WTC11 (cell line): ENCODE measurements at regions not wholly inside any gene's neighbourhood (a gene's known extent, or its start where the extent isn't known, plus 50 kb on each side); places are given as distances from the start of the nearest gene placed in this dataset.

Source experiments
- ATAC-seq: fragments of 200-7000 bp; cut with Tn5 transposase; 2 replicates; pipeline ENCODE4 v1.10.0; 2021; ENCODE audit warnings: mild to moderate bottlenecking, moderate library complexity
- CTCF ChIA-PET: fragments of 300-600 bp; sonication (Branson Sonifier 250); formaldehyde crosslinking; loops from one replicate; lab custom pipeline; 2021; ENCODE audit warnings: antibody characterized with exemption; lab: Charles Lee
- POLR2A ChIA-PET: fragments of 350-600 bp; sonication (Branson Sonifier 250); formaldehyde crosslinking; loops from one replicate; lab custom pipeline; 2021; ENCODE audit warnings: antibody characterized with exemption; lab: Charles Lee
- DNase-seq: peaks from one replicate; pipeline ENCODE4 v3.0.0; 2021; ENCODE audit warnings: low spot score
- H3K27ac Mint-ChIP-seq: 2 replicates; pipeline ENCODE4 v1.8.0; 2021; ENCODE audit warnings: mixed read lengths
- H3K27me3 Mint-ChIP-seq: 2 replicates; pipeline ENCODE4 v1.8.0; 2021; ENCODE audit warnings: low read depth, mild to moderate bottlenecking, moderate library complexity, mixed read lengths
- H3K36me3 Mint-ChIP-seq: 2 replicates; pipeline ENCODE4 v1.8.0; 2021; ENCODE audit warnings: mixed read lengths
- H3K4me1 Mint-ChIP-seq: 2 replicates; pipeline ENCODE4 v1.8.0; 2022; ENCODE audit warnings: mixed read lengths
- H3K4me3 Mint-ChIP-seq: 2 replicates; pipeline ENCODE4 v1.8.0; 2021; ENCODE audit warnings: mild to moderate bottlenecking, moderate library complexity, mixed read lengths
- H3K9me3 Mint-ChIP-seq: 2 replicates; pipeline ENCODE4 v1.8.0; 2021; ENCODE audit warnings: mixed read lengths
- CREM ChIP-seq: sonication (generic); formaldehyde crosslinking; IDR thresholded peaks from 2 replicates; pipeline ENCODE4 v1.8.1; 2022; ENCODE audit warnings: mild to moderate bottlenecking, missing genetic modification reagents, moderate library complexity
- HMGA2 ChIP-seq: fragments of 250-450 bp; sonication (Bioruptor Pico); IDR thresholded peaks from 2 replicates; pipeline ENCODE4 v1.4.0; 2021; ENCODE audit warnings: mild to moderate bottlenecking, moderate library complexity
- MLX ChIP-seq: sonication (generic); formaldehyde crosslinking; IDR thresholded peaks from 2 replicates; pipeline ENCODE4 v1.8.1; 2023; ENCODE audit warnings: mild to moderate bottlenecking, missing genetic modification reagents, moderate library complexity
- NFE2L1 ChIP-seq: sonication (generic); formaldehyde crosslinking; IDR thresholded peaks from 2 replicates; pipeline ENCODE4 v1.8.1; 2023; ENCODE audit warnings: missing genetic modification reagents
- OVOL2 ChIP-seq: fragments of 250-450 bp; sonication (Bioruptor Pico); IDR thresholded peaks from 2 replicates; pipeline ENCODE4 v1.9.0; 2021; ENCODE audit warnings: mild to moderate bottlenecking, borderline replicate concordance
- SMAD3 ChIP-seq: sonication (generic); formaldehyde crosslinking; IDR thresholded peaks from 2 replicates; pipeline ENCODE4 v1.8.0; 2022; ENCODE audit warnings: missing genetic modification reagents, mild to moderate bottlenecking, borderline replicate concordance
- TCF7 ChIP-seq: sonication (generic); formaldehyde crosslinking; IDR thresholded peaks from 2 replicates; pipeline ENCODE4 v1.8.0; 2022; ENCODE audit warnings: mild to moderate bottlenecking, low read depth, missing genetic modification reagents, moderate library complexity
- TEAD4 ChIP-seq: sonication (generic); formaldehyde crosslinking; IDR thresholded peaks from 2 replicates; pipeline ENCODE4 v1.8.0; 2022; ENCODE audit warnings: mild to moderate bottlenecking, missing genetic modification reagents
- USF2 ChIP-seq: sonication (generic); formaldehyde crosslinking; IDR thresholded peaks from 2 replicates; pipeline ENCODE4 v1.8.1; 2023; ENCODE audit warnings: mild to moderate bottlenecking, missing genetic modification reagents, moderate library complexity
- TF ChIP-seq, protein P1 (sequence below): sonication (generic); formaldehyde crosslinking; IDR thresholded peaks from 2 replicates; pipeline ENCODE4 v1.8.0; 2022; ENCODE audit warnings: mild to moderate bottlenecking, missing genetic modification reagents
- TF ChIP-seq, protein P2 (sequence below): fragments of 250-450 bp; sonication (Bioruptor Pico); IDR thresholded peaks from 2 replicates; pipeline ENCODE4 v1.9.0; 2021; ENCODE audit warnings: mild to moderate bottlenecking
- TF ChIP-seq, protein P3 (sequence below): sonication (generic); formaldehyde crosslinking; IDR thresholded peaks from 2 replicates; pipeline ENCODE4 v1.8.1; 2023; ENCODE audit warnings: mild to moderate bottlenecking, missing genetic modification reagents
- TF ChIP-seq, protein P4 (sequence below): fragments of 250-450 bp; sonication (Bioruptor Pico); IDR thresholded peaks from 2 replicates; pipeline ENCODE4 v1.9.0; 2021; ENCODE audit warnings: moderate library complexity, mild to moderate bottlenecking, inconsistent platforms, borderline replicate concordance
- TF ChIP-seq, protein P5 (sequence below): sonication (generic); formaldehyde crosslinking; IDR thresholded peaks from 2 replicates; pipeline ENCODE4 v1.8.1; 2022; ENCODE audit warnings: missing genetic modification reagents, borderline replicate concordance

DNA sequence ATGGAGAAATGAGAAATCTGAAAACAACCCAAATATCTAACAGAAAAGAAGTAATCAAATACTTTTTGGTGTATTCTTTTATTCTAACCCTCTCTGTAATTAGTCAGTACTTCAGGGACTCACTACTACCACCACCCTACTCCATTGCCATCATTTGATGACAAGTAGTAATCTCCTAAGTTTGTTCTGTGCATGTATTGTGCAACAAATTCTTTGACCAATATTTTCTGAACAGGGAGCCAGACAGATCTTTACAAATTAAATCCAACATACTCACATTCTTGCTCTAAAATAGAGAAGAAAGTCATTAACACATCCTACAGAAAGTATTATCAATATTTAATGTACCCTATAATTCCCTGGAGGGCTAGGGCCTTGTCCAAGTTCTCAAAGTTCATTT lies 1416.4 kb downstream of the DSC3 start:
- no peak overlapping the region for H3K4me3 Mint-ChIP-seq
- no peaks in the 10 kb centered on the region for H3K27me3 Mint-ChIP-seq
- ChIA-PET CTCF (no interaction called here), POLR2A (no interaction called here)
- H3K27ac Mint-ChIP-seq, result no peak overlapping the region
- no peaks in the 10 kb centered on the region for H3K4me1 Mint-ChIP-seq
- no peaks in the 10 kb centered on the region for H3K9me3 Mint-ChIP-seq
- TF ChIP-seq, protein P1, sequence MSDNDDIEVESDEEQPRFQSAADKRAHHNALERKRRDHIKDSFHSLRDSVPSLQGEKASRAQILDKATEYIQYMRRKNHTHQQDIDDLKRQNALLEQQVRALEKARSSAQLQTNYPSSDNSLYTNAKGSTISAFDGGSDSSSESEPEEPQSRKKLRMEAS, result no peak
- TF ChIP-seq SMAD3 (CRISPR knock-in tag) (no peak), NFE2L1 (CRISPR knock-in tag) (no peak)
- TF ChIP-seq, protein P2, sequence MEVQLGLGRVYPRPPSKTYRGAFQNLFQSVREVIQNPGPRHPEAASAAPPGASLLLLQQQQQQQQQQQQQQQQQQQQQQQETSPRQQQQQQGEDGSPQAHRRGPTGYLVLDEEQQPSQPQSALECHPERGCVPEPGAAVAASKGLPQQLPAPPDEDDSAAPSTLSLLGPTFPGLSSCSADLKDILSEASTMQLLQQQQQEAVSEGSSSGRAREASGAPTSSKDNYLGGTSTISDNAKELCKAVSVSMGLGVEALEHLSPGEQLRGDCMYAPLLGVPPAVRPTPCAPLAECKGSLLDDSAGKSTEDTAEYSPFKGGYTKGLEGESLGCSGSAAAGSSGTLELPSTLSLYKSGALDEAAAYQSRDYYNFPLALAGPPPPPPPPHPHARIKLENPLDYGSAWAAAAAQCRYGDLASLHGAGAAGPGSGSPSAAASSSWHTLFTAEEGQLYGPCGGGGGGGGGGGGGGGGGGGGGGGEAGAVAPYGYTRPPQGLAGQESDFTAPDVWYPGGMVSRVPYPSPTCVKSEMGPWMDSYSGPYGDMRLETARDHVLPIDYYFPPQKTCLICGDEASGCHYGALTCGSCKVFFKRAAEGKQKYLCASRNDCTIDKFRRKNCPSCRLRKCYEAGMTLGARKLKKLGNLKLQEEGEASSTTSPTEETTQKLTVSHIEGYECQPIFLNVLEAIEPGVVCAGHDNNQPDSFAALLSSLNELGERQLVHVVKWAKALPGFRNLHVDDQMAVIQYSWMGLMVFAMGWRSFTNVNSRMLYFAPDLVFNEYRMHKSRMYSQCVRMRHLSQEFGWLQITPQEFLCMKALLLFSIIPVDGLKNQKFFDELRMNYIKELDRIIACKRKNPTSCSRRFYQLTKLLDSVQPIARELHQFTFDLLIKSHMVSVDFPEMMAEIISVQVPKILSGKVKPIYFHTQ (CRISPR knock-in tag), result no peak
- ATAC-seq (no peak), DNase-seq (no peak)
- H3K36me3 Mint-ChIP-seq, result no peaks in the 10 kb centered on the region

DNA sequence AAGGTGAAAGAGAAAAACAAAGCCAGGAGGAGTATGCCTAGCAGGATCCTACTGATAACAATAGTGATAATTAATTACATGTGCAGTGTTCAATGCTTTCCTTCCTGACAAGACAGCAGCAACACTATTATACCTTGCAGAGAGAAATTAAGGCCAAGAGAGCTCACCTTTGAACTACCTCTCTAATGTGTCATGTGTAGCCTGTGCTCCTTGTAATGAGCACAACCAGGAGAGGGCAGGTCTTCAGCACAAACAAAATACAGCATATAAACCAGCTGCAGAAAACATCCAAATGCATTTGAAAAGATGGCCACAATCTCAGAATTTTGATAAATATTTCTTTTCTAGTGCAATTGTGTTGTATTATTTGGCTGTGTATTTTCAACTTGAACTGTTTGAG lies 1425.7 kb downstream of the DSC3 start:
- H3K27me3 Mint-ChIP-seq, result no peaks in the 10 kb centered on the region
- ChIA-PET POLR2A (no interaction called here), CTCF (interaction anchor here (0.6 kb wide), 1 partner anchor 711 kb away, joined by 3 read pairs; no protein-coding TSS in a partner anchor)
- ATAC-seq (peak; percentile 56), DNase-seq (no peak)
- H3K36me3 Mint-ChIP-seq, result no peaks in the 10 kb centered on the region
- TF ChIP-seq CREM (CRISPR knock-in tag) (no peak), TEAD4 (CRISPR knock-in tag) (no peak), OVOL2 (CRISPR knock-in tag) (no peak), MLX (CRISPR knock-in tag) (no peak), USF2 (CRISPR knock-in tag) (no peak)
- TF ChIP-seq, protein P3, sequence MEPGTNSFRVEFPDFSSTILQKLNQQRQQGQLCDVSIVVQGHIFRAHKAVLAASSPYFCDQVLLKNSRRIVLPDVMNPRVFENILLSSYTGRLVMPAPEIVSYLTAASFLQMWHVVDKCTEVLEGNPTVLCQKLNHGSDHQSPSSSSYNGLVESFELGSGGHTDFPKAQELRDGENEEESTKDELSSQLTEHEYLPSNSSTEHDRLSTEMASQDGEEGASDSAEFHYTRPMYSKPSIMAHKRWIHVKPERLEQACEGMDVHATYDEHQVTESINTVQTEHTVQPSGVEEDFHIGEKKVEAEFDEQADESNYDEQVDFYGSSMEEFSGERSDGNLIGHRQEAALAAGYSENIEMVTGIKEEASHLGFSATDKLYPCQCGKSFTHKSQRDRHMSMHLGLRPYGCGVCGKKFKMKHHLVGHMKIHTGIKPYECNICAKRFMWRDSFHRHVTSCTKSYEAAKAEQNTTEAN (CRISPR knock-in tag), result no peak
- TF ChIP-seq, protein P4, sequence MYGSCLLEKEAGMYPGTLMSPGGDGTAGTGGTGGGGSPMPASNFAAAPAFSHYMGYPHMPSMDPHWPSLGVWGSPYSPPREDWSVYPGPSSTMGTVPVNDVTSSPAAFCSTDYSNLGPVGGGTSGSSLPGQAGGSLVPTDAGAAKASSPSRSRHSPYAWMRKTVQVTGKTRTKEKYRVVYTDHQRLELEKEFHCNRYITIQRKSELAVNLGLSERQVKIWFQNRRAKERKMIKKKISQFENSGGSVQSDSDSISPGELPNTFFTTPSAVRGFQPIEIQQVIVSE (CRISPR knock-in tag), result no peak
- TF ChIP-seq, protein P5, sequence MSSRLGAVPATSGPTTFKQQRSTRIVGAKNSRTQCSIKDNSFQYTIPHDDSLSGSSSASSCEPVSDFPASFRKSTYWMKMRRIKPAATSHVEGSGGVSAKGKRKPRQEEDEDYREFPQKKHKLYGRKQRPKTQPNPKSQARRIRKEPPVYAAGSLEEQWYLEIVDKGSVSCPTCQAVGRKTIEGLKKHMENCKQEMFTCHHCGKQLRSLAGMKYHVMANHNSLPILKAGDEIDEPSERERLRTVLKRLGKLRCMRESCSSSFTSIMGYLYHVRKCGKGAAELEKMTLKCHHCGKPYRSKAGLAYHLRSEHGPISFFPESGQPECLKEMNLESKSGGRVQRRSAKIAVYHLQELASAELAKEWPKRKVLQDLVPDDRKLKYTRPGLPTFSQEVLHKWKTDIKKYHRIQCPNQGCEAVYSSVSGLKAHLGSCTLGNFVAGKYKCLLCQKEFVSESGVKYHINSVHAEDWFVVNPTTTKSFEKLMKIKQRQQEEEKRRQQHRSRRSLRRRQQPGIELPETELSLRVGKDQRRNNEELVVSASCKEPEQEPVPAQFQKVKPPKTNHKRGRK, result no peak
- H3K4me1 Mint-ChIP-seq, result no peaks in the 10 kb centered on the region
- H3K27ac Mint-ChIP-seq, result no peak overlapping the region
- no peaks in the 10 kb centered on the region for H3K9me3 Mint-ChIP-seq
- H3K4me3 Mint-ChIP-seq, result no peak overlapping the region

DNA sequence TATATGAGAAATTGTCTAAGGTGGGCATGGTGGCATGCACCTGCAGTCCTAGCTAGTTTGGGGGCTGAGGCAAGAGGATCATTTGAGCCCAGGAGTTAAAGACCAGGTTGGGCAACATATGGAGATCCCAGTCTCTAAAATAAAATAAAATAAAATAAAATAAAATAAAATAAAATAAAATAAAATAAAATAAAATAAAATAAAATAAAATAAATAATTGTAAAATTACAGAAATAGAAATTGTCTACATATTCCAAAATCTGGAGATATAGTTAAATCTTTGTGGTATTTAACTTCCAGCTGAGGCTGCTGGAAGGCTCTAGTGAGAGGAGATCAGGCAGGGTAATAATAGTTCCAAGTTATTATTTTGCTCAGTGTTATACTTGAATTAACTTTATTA lies 1432.1 kb upstream of the CDH2 start:
- DNase-seq (no peak), ATAC-seq (no peak)
- Mint-ChIP-seq H3K9me3 (peaks cover 48% of the 10 kb centered on the region), H3K27me3 (peaks cover 7% of the 10 kb centered on the region; the same call in 1 of the 2 replicates), H3K4me1 (no peaks in the 10 kb centered on the region), H3K36me3 (peaks cover 25% of the 10 kb centered on the region), H3K27ac (no peak overlapping the region), H3K4me3 (no peak overlapping the region)
- CTCF ChIA-PET, result no interaction called here
- POLR2A ChIA-PET, result no interaction called here
- TF ChIP-seq HMGA2 (CRISPR knock-in tag) (peak; percentile 96), TCF7 (CRISPR knock-in tag) (no peak)
